HG03066 (cell line): ENCODE measurements at regions not wholly inside any gene's neighbourhood (a gene's known extent, or its start where the extent isn't known, plus 50 kb on each side); places are given as distances from the start of the nearest gene placed in this dataset.

Source experiments
- ATAC-seq: cut with Tn5 transposase; IDR thresholded peaks from one replicate; pipeline ENCODE4 v1.9.1; 2021; ENCODE audit warnings: low read depth; ENCODE audit not compliant: unreplicated experiment

DNA sequence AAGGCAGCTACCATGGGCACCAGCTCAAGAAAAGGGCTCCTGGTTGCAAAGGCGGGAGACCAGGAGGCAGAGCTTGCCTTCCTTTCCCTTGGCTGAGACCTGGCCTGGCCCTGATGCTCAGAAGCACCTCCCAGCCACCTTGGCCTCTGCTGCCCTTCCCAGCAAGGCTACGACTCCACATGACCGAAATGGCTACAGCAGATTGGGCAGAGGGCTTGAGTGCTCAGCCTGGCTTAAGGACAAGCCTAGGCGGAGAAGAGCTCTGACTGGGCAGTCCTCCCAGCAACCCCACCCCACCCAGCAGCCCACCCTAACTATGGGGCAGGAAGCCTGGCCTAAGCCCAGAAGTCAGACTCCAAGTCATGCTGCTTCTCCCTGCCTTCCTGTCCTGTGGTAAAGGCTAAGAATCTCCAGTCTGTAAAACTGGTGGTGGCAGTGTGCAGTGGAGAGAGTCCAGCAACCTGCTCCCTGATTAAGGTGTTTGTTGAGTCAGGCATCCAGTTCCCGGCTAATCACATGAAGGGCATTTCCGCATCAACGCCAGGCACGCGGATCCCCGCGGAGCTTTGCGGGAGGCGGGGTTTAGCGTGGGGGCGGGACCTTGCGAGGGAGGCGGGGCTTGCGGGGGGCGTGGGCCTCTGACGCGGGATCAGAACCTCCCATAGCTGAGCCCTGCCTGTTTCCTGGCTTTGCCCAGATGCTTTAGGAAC is 256.0 kb downstream of the BCL11A start:
- ATAC-seq = no peak

DNA sequence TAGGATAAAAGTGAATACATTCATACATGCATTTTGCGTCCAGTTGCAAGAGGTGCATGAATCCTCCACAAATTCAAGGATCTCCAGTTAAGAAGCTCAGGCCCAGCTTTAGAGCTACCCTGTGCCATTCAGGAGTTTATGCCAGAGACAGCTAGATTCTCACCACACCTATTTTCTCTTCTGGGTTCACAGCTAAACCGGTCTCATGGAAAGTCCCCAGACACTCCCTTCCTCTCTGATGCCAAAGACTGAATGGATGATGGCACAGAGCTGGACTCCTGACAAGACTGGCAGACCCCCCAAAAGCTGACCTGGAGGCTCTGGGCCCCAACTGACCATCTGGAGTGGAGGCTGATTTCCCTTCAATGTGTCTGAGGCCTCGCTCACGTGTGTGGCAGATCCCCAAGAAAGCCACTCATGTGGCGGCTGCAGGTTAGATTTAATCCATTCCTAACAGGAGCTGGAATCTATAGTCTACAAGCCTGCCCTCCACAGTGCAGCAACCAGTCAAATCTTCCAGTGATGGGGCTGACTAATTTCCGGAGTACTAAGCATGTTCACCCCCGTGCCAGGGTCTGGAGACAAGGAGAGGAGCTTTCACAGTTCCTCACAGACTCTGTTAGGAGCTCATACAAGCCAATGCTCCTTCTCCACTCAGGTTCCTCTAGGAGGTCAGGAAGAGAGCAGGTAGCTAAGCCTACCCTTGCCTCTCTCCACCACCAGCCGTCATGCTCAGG is 257.1 kb downstream of the BCL11A start:
- no peak for ATAC-seq

DNA sequence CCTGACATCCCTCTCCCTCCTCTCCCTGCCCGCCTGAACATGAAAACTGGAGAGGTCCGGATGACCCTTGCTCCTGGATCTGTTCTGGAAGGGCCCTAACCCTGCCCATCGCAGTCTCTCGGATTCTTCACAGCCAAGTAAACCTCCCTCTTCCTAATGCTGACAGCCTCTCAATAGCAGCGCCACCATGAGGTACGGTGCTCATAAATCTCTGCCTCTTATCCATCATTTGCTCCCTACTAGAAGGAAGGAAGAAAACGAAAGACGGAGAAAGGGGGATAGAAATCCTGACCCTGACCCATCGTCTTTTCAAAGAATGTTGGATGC is 257.9 kb downstream of the BCL11A start:
- ATAC-seq = no peak

DNA sequence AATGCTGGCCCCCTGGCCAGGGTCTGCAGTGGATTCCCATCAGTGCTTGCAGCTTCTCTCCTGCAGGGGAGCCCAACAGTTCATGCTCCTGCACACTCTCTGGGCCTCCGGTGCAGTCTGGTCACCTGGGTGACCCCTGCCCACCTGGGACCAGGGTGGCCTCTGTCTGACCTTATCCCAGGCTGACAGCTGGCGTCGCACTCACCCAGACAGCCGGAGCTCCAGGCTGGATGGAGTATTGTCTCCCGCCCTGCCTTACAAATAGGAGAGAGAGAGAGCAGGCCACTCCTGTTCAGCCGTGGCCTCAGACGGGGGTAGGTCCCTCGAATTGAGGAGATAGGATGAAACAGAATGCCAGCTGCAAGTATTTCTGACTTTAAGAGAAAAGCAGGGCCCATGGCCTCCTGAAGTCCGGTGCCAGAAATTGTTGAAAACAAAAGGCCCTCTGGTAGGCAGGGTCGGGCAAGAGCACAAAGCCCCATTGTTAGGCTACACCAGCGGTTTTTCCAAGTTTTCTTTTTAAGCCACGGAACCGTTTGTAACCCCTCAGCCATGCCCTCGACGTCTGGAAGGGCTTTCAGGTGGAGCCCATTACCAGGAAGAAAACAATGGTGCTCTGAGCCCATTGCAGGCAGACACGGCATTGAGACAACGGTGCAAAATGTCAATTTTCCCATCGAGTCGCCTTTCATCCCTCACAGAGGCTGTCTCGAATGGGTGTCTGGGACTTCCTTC is 258.4 kb downstream of the BCL11A start:
- ATAC-seq = no peak

DNA sequence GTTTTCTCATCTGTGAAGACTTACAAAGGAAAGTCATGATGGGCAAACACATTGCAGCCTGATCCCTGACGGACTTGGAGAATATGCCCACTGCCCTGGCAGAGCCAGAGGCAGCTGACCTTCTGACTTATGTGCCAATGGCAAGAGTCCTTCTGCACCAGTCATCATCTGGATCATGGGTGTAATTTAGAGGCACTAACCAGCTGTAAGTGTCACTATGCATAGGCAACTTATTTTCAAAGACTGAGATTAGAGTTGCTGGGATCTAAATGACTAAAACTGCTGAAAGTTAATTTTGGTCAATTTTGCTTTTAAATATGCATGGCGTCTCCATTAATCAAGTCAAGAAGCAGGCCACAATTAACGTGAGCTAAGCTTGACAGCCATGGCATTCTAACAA is 261.2 kb downstream of the BCL11A start:
- ATAC-seq = no peak

DNA sequence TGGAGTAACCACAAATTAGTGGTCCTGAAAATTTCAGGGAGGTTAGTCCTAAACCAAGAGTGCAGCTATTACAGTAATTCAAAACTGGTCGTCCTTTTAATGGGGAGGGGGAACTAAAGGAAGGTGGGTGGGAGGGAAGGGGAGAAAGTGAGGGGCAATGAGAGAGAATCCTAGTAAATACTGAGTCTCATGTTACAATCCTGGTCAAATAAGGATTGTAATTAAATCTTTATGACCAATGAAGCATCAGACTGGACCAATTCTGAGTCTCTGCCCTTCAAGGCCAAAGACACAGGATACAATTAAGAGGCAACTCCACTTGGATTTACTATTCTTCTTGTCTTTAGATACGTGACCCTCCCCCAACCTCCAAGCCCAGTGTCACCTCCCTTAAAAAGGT is 262.9 kb downstream of the BCL11A start:
- no peak for ATAC-seq

DNA sequence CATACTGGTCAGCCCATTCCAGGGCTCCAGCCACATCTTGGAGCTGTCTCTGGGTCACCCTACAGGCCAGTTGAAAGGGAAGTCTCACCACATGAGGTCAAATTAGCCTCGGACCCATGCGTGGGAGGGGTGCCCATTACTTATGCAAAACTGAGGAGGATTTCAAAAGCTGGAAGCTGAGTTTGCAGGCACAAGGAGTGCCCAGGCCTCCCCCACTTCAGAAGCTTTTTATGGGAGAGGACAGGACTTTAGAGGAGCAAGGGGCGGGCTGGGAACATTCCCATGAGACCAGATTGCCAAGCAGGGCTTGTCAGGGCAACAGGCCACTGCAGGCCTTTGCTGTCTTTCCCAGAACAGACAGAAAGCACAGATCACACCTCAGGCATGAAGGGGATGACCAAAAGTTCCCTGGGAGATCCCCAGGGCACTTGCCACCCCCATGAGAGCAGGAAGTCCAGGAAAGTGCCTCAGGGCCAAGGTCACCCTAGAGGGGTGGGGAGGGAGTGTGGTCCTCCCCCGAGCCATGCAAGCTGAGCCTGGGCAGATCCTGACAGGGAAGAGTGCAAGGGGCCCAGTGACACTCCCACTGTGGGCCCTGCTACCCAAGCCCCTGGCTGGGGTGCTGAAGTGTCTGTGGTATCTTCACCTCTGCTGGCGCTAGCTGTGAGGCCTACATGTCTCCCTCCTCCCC is 267.7 kb downstream of the BCL11A start:
- ATAC-seq = no peak

DNA sequence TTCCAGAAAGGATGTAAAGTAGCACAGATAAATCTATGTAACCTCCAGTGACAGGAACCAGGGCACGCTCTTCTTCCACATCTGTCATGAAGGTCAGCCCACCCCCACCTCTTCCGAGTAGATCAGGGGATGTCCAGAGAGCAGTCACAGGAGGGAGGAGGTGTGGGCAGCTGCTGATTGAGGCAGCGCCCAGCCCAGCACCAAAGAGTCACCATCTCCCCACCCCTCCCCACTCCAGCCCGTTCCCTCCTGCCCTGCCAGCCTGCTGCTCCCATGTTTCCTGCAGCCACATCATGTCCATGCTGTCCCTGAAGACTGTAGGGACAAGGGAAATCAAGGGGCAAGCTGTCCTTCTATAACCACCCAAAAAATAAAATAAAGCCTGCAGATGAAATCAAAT is 269.8 kb downstream of the BCL11A start:
- no peak for ATAC-seq

DNA sequence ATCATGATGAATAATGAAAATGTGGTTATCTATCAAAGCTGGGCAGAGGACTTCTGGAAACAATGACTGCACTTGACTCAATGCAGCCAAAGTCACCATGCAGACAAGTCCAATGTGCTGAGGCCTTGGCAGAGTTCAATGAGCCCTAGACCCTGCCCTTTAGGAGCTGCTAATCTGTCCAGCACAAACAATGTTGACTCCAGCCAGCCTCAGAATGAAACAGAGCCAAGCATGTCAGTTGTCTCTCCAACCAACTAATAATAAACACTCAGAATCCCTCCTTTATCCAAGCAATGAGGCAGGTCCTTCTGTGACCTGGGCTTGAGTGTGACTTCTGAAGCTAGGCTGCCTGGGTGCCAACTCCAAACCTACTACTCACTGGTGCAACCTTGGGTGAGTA is 270.6 kb downstream of the BCL11A start:
- no peak for ATAC-seq

DNA sequence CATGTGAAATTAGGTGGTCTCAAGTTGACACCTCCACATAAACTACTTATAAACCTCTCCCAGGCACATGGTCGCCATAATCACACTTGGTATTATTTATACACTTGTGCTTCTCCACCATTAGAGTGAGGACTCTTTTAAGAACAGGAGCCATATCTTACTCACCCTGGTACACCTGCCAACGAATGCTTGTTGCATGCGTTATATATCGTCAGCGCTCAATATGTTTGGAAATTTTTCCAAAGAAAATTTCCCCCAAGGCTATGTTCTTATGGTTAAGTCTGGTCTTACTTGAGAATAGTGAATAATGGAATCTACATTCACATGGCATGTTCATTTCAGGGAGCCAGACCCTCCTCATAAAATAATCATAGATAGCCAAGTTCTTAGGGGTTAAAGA is 271.7 kb downstream of the BCL11A start:
- ATAC-seq = no peak

DNA sequence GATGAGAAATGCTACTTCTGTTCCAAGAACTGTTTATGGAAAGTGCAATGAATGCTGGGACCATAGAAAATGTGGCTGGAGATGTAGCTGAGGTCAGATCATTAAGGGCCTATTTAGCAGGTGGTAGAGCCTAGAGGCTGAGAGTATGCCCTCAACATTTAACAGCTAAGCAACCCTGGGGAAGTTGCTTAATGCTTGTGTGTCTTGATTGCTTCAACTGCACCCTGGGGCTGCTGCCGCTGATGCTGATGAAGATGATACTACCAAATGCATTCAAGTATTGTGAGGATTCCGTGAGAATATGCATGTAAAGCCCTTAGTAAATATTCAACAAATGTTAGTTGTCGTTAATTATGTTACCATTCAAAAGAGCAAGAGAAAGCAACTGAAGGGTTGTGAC is 273.2 kb downstream of the BCL11A start:
- no peak for ATAC-seq

DNA sequence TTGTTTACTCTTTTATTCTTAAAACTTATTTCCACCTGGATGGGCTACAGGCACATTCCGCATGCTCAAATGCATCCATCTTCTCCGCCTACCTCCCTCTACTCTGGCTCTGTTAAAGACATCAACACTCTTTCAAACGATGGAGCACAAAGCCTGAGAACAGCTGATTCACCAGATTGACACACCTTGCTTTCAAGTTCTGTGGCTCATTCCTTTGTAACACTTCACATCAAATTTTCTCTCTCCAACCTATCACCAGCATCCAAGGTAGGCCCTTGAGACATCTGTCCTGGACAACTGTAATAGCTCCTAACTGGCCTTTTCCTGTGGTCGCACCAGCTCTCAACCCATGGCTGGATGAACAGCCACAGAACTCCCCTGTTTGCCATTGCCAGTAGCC is 274.5 kb downstream of the BCL11A start:
- no peak for ATAC-seq

DNA sequence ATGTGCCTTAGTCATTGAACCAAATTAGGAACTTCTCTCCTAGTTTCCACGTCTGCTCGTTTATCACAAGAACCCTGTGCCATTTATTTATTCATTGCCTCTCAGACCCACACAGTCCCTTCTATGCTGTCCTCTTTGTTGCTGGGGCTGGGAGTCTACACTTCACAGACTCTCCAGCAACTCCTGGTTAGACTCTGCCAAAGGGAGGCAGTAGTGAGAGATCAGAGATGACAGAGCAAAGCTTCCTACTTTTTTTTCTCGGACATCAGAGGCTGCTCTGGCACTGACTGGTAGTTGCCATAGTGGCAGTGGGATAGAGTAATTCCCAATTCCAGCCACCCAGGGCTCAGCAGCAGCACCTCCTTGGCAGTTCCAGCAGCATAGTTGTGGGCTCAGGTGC is 277.5 kb downstream of the BCL11A start:
- no peak for ATAC-seq

DNA sequence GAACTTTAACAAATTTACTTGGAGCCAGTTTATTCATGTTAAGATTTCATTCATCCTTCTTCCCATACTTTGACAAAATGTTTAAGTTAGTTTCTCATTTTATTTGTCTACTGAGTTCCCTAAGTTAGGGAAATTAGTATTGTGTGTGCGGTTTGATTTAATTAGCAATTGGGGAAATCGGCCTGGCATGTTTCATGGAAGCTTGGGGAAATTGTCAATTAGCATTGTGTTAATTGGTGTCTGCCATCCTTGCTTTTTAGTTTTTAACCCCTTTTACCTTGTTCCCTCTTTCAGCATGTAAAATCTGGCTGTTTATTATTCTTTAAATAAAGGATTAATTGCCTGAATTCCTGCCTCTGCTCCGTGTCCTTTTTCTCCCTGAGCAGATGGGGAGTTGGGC is 279.6 kb downstream of the BCL11A start:
- ATAC-seq = no peak

DNA sequence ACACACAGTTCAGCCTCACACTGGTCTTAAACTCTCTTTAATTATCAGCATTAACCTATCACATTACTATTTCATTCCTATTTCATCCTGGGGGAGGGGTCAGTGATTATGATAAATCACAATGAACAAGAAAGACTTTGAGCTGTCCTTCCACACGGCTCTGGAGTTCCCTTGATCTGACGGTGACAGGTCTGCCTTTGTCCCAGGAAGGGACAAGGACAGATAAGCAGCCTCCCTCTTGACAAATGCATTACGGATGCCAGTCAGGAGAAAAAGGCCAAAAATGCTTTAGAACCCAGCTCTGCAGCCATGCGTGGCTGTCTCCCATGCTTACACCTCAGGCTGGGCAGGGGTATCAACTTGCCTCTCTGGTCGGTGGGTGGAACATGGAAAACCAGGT is 281.7 kb downstream of the BCL11A start:
- no peak for ATAC-seq

DNA sequence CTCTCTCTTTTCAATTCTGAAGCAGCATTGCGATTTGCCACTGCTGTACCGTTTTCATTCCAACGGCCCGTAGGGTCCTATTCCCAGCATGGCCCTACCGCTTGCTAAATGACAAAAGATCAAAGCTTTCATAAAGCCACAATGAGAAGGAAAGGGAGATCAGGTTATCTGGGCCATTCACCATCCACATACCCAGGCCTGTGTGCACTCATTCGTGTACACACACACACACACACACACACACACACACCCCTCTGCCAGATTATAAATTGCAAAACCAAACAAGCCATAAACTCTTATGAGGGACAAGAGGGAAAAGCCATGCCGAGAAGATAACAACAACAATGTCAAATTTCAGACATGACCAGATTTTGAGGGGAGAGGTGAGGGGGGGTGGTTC is 282.3 kb downstream of the BCL11A start:
- no peak for ATAC-seq

DNA sequence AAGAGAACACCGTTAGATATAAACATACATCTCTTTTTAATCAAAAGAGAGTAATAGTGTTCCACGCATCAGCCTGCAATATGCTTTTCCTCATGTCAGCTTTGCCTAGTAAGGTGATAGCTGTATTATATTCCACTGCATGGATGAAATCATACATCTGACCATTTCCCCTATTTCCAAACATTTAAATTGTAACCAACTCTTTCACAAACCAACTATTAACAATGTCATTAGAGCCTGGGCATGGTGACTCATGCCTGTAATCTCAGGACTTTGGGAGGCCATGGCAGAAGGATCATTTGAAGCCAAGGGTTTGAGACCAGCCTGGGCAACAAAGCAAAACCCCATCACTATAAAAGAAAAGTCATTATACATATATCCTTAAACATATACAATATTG is 284.8 kb downstream of the BCL11A start:
- ATAC-seq = no peak

DNA sequence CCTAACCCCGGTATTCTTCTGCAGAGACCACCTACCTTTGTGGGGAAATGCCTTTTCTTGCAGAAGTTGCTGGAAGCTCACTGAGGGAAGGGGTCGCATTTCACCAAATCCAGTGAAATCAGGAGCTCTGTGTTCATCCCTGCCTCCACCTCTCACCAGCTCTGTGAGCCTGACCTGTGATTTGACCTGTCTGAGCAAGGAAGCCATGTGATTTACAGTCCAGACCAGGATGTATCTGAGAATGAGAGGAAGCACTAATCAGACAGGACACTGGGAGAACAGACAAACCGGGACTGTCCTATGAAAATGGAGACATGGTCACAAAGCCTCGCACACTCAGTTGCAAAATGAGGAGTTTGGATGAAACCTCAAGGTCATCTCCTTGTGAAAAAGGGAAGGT is 285.4 kb downstream of the BCL11A start:
- no peak for ATAC-seq

DNA sequence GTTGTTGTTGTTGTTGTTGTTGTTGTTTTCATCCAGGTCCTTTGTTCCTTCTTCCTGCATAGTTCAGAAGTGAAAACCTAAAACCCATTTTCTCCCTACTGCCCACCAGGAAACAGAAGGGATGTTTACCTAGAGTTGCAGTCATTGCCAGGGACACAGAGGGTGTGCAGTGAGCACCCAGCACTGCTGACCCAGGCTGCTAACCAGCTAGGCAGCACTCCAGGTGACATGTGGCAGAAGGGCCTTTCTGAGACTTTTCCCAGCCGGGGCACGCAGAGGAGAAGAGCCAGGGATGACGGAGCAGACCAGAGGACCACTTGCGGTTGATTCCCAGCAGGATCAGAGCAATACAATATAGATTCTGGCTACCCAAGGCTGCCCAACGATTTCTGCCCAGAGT is 286.3 kb downstream of the BCL11A start:
- no peak for ATAC-seq

DNA sequence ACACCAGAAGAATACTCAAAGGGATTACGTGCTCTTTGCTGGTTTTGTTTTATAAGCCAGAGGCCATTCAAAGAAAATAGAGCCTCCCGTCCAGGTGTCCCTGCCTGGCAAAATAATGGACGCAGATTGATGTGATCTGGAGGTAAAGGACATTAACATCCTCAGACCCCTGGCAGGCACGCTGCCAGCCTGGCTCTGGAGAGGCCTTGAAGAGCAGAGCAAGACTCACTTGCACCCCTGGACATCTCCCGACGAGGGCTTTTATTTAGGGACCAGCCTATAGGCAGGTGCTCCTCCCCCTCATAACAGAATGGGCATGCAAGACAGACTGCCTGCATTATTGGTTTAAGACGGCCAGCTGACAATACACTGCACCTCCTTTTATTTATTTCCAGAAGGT is 291.3 kb downstream of the BCL11A start:
- no peak for ATAC-seq

DNA sequence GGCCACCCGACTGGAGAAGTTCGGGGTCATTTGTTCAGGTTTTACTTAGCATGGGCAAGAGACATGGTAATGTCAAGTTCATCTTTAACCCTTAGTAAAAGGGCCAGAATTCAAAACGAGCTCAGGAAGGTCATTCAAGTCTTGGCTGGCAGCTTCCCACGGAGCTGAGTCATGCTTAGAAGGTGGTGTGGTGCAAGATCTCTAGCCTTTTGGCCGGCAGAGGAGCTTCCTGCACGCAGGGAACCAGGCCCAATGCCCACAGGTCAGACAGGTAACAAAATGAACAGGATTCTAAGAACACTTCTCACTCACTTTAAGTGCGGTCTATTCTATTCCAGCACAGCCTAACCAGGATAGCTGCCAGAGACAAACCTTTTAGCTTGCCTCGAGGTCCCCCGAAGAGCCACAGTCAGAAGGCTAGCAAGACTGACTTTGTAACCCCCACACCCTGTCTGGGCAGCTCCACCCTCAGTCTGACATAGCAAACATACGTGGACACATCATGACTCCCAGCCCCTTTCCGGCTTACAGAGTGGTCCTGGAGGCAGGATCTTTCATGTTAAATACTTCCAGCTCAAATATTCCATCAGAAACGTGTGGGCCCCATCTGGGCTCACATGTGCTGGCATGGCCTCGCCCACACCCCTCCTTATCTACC is 292.7 kb downstream of the BCL11A start:
- no peak for ATAC-seq
